Lower leg skin (tissue), 4 donors: ENCODE measurements at regions not wholly inside any gene's neighbourhood (a gene's known extent, or its start where the extent isn't known, plus 50 kb on each side); places are given as distances from the start of the nearest gene placed in this dataset.

Experiments
- DNase-seq, 2 donors: peaks; one replicate each; pipeline ENCODE4 v3.0.0-alpha.2; 2019; ENCODE audit warnings: low spot score in 2 of 2
- H3K4me3 ChIP-seq: fragments of 200-600 bp; sonication (generic); 2 replicates; pipeline ENCODE4 v1.5.1; 2017; ENCODE audit warnings: mild to moderate bottlenecking, low read depth; ENCODE audit not compliant: poor library complexity, severe bottlenecking
- POLR2A ChIP-seq, 2 donors: fragments of 450-650 bp; IDR thresholded peaks; one replicate each; pipeline ENCODE4 v1.6.1; 2016 to 2017; ENCODE audit warnings: antibody characterized with exemption in 2 of 2, mild to moderate bottlenecking in 1 of 2, moderate library complexity in 1 of 2
- WGBS, 2 donors: methylation state at CpG; one replicate each; pipeline ENCODE4 v1.1.5; 2018; 5-methylcytosine and 5-hydroxymethylcytosine counted together
- intact Hi-C: fragments of 100-400 bp; cut with DNase I; formaldehyde crosslinking; loops from one replicate; pipeline ENCODE4 v1.15.0; 2023; ENCODE audit warnings: low total_unique reads
- TF ChIP-seq, protein P1 (sequence below), 3 donors: fragments of 450-650 bp; IDR thresholded peaks; one replicate each; pipeline ENCODE4 v1.5.1; 2016; ENCODE audit warnings: antibody characterized with exemption in 3 of 3, mild to moderate bottlenecking in 3 of 3, moderate library complexity in 2 of 3

DNA sequence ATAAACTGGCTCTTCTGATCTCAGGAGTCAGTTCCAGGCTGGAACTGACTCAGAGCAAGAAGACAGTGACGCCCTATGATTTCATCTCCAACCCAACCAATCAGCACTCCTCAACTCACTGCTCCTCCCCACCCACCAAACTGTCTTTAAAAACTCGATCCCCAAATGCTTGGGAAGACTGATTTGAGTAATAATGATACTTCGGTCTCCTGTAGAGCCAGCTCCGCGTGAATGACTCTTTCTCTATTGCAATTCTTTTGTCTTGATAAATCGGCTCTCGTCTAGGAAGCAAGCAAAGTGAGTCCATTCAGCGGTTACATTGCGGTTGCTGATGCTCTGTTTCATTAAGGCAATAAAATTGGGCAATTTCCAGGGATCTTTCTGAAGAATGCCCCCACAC is 1025.3 kb upstream of the CNTNAP5 start:
- H3K4me3 ChIP-seq, result no peak overlapping the region
- WGBS, 2 donors, result 60 to 73% methylated on average over 9 of the region's 9 CpGs
- intact Hi-C loops, result no loop called here
- no peak for DNase-seq
- no peak for TF ChIP-seq POLR2A (IDR thresholded peaks at IDR 0.05)
- TF ChIP-seq, protein P1, sequence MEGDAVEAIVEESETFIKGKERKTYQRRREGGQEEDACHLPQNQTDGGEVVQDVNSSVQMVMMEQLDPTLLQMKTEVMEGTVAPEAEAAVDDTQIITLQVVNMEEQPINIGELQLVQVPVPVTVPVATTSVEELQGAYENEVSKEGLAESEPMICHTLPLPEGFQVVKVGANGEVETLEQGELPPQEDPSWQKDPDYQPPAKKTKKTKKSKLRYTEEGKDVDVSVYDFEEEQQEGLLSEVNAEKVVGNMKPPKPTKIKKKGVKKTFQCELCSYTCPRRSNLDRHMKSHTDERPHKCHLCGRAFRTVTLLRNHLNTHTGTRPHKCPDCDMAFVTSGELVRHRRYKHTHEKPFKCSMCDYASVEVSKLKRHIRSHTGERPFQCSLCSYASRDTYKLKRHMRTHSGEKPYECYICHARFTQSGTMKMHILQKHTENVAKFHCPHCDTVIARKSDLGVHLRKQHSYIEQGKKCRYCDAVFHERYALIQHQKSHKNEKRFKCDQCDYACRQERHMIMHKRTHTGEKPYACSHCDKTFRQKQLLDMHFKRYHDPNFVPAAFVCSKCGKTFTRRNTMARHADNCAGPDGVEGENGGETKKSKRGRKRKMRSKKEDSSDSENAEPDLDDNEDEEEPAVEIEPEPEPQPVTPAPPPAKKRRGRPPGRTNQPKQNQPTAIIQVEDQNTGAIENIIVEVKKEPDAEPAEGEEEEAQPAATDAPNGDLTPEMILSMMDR (IDR thresholded peaks at IDR 0.05), result no peak

DNA sequence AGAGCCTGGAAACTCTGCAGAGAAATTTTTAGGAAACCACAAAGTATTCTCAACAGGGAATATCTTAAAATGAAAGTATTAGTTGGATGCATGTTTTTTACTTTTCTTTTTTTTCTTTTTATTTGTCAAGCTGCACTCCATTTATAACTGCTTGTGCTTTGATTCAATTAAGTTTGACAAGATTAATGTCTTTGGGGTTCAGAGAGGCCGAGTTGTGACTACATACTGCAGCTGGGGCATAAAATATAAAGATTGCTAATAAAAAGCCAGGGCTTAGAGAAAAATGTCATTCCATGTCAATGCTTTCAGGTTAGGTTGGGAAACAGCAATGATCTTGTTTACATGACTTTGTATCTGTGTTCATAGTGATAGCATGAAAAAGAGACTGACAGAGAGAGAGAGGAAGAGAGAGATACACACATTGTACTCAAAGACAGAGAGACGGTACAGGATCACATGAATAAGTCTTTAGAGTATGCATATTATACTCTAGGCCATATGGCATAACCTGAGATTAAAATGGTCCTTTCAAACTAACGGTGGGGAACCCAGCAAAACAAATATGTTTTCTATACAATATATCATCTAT is 1022.3 kb upstream of the CNTNAP5 start:
- WGBS, 2 donors, result 44 to 48% methylated on average over 3 of the region's 3 CpGs
- intact Hi-C loops, result no loop called here
- no peak for TF ChIP-seq POLR2A (IDR thresholded peaks at IDR 0.05)
- TF ChIP-seq, protein P1 (IDR thresholded peaks at IDR 0.05), result no peak
- H3K4me3 ChIP-seq, result no peak overlapping the region
- no peak for DNase-seq

DNA sequence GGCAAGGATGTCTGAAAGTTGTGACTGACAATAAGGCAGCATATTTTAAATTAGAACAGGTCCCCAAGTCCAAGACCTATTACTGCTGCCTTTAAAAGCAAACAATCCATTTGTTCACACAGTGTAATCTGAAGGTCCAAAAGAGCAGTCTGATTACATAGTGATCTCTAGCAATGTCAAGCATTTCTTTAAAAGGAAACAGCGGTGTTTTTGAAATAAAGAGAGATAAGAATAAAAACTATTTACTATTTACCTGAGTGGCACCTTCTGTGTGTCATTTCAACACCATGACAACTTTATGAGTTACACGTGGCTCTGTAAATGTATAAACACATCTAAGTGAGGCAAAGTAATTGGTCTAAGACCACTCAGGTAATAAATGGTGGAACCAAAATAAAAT is 1009.9 kb upstream of the CNTNAP5 start:
- intact Hi-C loops, result no loop called here
- H3K4me3 ChIP-seq, result no peak overlapping the region
- TF ChIP-seq POLR2A (IDR thresholded peaks at IDR 0.05), result no peak
- TF ChIP-seq, protein P1 (IDR thresholded peaks at IDR 0.05), result no peak
- 80 to 85% methylated on average over 2 of the region's 2 CpGs for WGBS, 2 donors
- no peak for DNase-seq

DNA sequence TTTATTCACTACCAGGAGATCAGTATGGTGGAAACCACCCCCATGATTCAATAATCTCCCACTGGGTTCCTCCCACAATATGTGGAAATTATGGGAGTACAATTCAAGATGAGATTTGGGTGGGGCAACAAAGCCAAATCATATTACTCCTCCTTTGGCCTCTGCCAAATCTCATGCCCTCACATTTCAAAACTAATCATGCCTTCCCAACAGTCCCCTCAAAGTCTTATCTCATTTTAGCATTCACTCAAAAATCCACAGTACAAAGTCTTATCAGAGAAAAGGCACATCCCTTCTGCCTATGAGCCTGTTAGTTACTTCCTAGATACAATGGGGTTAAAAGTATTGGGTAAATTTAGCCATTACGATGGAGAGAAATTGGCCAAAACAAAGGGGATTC is 989.5 kb upstream of the CNTNAP5 start:
- TF ChIP-seq POLR2A (IDR thresholded peaks at IDR 0.05), result no peak
- TF ChIP-seq, protein P1 (IDR thresholded peaks at IDR 0.05), result no peak

DNA sequence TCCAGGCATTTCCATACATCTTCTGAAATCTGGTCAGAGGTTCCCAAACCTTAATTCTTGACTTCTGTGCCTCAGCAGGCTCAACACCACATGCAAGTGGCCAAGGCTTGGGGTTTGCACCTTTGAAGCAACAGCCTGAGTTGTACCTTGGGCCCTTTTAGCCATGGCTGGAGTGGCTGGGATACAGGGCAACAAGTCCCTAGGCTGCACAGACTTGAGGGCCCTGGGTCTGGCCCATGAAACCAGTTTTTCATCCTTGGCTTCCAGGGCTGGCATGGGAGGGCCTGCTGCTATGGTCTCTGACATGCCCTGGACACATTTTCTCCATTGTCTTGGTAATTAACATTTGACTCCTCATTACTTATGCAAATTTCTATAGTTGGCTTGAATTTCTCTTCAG is 988.8 kb upstream of the CNTNAP5 start:
- intact Hi-C loops, result no loop called here

More for the DNA sequence above, 989.5 kb upstream of the CNTNAP5 start:
- intact Hi-C loops, result no loop called here
- H3K4me3 ChIP-seq, result no peak overlapping the region
- no peak for DNase-seq
- 30 to 35% methylated on average over 1 of the region's 1 CpG for WGBS, 2 donors

More for the DNA sequence above, 988.8 kb upstream of the CNTNAP5 start:
- no peak overlapping the region for H3K4me3 ChIP-seq
- TF ChIP-seq, protein P1 (IDR thresholded peaks at IDR 0.05), result no peak
- TF ChIP-seq POLR2A (IDR thresholded peaks at IDR 0.05), result no peak
- DNase-seq, result no peak
